GM19099 (cell line): ENCODE measurements at regions not wholly inside any gene's neighbourhood (a gene's known extent, or its start where the extent isn't known, plus 50 kb on each side); places are given as distances from the start of the nearest gene placed in this dataset.

Source experiments
- POLR2A ChIP-seq: IDR thresholded peaks from 3 replicates; pipeline ENCODE4 v1.6.1; 2011; ENCODE audit warnings: low read depth; ENCODE audit not compliant: insufficient read length; ENCODE audit errors: extremely low read depth

DNA sequence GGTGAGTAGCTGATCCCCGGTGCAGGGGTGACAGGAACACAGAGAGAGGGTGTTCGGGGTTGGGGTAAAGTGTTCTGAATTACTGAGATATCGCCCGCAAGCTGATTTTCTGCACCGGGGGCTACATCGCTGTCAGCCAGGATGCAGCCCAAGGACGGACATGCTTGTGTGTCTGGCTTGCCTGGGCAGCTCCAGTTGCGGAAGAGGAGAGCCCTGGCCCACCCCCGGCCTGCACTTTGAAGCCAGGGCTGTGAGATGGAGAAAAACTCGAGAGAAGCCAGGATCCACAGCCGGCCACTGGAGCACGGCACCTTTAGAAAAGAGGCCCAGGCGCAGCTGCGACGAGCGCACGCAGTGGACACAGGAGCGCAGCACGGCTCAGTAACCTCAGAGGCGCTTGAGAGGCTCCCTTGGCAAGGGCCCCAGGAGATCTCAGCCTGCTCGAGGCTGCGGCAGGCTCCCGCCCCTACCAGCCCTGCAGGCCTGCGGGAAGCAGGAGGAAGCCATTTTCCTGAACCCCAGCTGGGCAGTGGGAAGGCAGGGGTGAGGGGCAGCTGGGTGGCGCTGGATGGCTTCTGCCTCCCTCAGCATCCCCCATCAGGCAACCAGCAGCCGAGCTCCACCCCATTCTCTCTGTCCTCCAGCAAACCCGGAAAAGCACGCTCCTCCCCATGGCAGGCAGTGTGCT lies 59.2 kb downstream of the C9orf50 start:
- no peak for TF ChIP-seq POLR2A

DNA sequence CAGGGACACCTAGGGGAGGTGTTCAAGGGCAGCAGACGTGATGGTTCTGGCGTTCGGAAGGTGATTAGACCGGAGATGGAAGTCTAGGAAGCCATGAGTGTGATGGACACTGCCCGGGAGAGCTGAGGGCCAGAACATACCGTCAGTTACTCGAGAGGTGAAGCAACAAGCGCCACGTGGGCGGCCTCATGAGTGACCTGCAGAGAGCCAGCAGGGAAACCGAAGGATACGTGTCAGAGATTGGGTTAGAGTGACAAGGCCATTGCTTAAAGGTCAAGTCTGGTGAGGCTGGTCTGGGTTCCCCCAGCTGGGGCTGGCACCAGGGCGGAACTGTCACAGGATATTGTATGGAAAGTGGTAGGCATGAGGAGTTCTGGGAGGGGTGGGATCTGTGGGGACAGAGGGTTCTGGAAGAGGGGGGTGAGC lies 60.0 kb downstream of the C9orf50 start:
- TF ChIP-seq POLR2A: no peak

DNA sequence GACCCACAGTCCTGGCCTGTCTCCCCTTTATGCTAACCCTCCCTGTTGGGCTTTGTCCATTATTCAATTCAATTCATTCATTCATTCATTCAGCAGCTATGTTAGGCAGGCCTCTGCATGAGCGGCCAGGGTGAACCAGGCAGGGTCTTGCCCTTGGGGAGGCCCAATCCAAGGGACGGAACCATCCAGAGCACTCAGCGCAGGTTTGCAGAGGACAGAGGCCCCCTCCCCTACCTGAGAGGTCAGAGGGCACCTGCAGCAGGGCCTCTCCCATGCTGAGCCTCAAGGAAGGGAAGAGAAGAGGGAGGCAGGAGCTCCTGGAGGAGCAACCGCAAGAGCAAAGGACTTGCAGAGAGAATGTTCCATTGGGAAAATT lies 61.4 kb downstream of the C9orf50 start:
- TF ChIP-seq POLR2A: no peak

DNA sequence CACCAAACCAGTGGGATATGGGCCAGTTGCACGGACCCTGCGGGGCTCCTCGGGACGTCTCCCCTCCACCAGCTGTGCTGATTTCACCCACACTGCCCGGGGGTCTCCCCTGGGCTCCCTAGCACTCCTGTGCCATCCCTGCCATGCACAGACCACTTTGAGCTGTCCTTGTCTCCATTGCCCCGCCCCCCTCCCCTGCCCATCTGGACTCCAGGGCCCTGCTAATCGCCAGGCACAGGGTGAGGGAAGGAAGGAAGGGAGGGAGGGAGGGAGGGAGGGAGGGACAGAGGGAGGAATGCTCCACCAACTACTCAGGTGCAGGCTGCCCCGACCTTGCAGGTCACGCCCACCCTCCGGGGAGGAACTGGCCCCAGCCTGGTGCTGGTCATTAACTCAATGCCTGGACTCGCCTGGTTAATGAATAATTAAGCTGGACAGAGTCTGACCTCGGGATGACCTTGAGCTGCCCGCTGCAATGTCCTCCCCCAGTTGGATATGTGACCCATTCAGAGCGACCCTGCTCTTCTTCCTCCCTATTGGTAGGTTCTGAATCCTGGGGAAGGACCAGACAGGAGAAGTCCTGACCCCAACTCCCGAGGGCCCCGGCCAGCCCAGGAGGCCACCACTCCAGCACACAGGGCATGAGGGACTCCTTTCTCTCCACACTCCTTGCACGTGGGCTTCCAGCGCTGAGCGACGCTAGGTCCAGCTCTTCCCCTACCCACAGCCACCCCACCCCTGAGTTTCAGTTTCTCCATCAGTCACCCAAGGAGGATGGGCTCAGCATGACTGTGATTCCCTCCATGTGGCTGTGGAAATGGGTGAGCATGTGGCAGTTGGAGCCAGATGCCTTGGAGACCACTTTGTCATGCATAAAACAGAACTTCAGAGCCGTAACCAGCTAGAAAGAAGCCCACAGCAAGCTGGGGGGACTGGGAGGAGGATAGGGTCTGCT lies 62.1 kb downstream of the C9orf50 start:
- TF ChIP-seq POLR2A: no peak

DNA sequence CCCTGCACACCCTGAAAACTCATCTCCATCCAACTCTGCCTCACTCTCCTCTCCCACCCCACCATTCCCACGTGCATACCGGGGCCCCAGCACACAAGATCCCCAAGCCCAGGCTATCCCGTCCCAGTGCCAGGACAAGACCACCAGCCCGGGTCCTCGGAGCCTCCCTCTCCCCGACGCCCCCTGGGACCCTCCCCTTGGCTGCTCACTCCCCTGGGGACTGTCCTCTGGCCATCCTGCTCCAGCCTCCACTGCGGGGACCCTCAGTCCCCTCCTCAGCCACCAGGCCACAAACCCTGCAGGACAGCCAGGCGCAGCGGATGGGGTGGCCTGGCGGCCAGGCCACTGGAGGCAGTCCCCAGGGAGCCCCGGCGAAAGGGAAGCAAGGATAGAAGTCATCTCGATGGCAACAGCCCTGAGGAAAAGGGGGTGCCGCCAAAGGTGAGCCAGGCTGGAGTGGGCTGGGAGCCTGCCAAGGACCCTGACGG lies 62.8 kb downstream of the C9orf50 start:
- no peak for TF ChIP-seq POLR2A

DNA sequence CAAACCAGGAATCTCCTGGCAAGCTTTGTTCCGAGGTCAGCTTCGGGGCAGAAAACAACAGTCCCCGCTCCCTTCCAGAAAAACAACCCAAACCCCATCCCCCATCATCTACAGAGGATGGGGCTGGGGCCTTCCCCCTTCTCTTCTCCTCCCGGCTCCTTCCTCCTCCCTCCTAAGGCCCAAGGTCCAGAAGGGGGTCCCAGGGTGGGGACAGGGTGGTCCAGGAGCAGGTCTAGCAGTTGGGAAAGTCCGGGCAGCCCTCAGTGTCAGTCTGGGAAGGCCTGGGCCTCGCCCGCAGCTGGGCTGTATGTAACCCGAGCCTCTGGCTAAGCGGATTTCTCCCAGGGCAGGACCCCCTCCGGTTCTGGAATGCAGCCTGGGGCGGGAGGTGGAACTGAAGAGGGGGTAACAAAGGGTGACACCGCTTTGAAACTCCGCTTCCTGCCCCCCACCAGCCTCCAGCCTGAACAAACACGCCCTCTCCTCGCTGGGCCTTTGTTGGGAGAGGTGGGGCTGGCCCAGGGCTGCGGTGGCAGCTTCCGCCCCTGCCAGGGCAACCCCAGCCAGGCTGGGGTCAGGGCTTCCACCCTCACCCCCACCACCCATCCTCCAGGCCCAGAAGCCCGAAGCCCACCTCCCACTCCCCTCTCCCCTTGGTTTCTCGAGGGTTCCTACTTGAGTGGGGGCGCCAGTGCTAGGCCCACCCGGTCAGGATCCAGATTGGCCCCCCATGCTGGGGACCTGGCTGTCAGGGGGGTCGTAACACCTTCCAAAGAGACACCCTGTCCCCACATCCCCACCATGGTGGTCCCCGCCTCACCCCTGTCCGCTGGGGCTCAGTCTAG lies 63.5 kb downstream of the C9orf50 start:
- TF ChIP-seq POLR2A: no peak

DNA sequence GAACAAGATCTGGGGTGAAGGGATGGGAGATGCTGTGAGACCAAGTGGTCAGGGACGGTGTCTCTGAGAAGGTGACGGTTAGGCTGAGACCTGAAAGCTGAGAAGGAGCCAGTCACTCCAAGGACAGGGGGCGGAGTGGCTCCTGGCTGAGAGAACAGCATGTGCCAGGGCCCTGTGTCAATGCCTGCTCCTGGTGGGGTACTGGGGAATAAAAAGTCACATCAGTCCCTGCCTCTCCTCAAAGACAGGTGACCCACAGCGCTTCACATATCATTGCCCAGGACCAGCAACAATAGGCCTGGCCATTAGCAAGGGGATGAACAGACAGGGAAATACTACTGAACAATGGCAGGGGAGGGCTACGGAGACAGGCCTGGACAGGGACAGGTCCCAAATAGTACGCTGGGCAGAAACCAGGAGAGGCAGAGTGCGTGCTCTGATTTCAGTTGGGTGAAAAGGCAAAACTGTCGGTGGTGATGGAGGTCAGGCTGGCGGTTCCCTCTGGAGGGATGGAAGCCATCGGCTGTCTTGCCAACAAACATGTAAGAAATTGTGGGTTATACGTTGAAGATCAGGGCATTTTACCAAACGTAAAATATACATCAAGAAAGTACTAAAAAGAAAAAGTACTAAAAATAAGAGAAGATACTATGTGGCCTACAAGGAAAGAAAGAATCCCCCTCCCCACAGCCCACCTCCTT lies 64.3 kb downstream of the C9orf50 start:
- no peak for TF ChIP-seq POLR2A

DNA sequence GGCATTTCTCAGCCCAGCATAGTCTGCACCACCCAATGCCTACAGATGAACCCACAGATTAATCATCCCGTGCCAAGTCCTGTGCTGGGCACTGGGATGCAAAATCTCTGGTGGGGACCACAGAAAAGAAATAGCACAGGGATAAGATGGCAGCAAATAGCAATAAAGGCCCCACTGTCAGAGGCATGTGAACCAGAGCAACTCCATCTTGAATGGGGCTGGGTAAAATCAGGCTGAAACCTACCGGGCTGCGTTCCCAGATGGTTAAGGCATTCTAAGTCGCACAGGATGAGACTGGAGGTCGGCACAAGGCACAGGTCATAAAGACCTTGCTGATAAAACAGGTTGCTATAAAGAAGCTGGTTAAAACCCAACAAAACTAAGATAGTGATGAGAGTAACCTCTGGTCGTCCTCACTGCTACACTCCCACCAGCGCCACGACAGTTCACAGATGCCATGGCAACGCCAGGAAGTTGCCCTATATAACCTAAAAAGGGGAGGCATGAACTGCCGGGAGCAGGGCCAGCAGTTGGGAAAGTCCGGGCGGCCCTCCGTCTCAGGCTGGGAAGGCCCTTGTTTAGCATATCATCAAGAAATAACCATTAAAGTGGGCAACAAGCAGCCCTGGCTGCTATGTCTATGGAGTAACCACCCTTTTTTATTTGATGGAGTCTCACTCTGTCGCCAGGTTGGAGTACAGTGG lies 65.2 kb downstream of the C9orf50 start:
- TF ChIP-seq POLR2A: no peak

DNA sequence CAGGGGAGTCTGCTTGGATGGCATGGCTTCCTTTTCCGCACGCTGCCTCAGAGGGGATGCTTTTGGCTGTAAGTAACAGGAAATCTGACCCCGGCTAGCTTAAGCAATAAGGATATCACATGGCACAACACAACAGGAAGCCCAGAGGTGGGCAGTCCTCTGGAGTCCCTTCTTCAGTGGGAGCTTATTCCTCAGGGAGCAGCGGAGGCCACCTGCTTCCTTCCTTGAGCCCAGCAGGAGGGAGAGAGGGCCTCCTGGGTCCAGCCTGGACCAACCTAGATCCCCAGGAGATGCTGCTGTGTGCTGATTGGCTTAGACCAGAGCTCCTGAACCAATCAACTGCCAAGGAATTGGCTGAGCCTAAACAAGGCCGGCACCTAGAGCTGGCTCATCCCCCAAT lies 66.3 kb downstream of the C9orf50 start:
- TF ChIP-seq POLR2A: no peak

DNA sequence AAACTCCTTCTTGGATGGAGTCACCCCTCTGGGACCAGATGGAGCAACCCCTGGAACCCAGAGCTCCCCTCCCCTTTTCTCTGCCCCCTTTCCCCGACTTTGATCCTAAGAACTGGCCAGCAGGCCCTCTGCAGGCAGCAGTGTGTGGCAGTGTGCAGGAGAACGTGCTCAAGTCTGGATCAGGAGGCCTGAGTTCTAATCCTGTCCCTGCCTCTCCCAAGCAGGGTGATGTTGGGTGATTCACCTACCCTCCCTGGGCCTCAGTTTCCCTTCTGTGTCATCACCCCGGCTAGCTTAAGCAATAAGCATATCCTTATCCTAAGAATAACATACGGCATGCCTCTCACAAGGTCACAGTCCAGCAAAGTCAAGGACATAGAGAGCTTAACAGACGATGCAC lies 67.6 kb downstream of the C9orf50 start:
- TF ChIP-seq POLR2A: no peak

DNA sequence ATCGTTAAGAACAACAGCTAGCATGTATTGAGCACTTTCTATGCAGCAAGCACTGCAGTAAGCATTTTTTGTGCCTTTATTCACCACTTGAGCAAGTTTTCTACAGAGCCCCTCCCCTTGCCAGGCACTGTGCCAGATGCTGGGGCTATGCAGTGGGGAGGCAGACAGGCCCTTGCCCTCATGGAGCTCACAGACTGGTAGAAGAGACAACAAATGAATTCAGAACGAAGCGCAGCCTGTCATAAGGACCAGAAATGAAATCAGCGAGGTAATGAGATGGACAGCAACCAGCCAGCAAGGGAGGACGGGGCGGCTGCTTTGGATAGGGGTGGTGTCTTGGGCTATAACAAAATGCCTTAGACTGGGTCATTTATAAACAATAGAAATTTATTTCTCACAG lies 68.8 kb downstream of the C9orf50 start:
- TF ChIP-seq POLR2A: no peak

DNA sequence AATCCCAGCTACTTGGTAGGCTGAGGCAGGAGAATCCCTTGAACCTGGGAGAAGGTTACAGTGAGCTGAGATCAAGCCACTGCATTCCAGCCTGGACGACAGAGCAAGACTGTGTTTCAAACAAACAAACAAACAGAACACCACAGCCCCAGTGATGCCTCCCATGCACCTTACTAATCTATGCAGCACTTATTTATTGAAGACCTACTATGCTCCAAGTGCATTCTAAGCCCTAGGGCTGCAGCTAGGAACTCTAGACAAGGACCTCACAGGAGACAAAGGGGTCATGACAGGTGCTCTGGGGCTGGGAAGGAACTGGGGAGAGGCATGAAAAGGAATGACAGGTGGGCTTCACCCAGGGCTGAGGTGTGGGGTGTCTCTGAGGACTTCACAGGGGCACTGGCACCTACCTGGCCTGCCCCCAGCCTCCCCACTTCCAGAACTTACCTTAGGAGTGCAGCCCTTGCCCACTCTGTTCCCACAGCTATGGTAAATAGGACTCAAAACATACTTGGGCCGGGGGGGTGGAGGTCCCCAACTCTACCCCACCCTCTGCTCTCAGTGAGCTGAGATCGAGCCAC lies 69.4 kb downstream of the C9orf50 start:
- TF ChIP-seq POLR2A: no peak

DNA sequence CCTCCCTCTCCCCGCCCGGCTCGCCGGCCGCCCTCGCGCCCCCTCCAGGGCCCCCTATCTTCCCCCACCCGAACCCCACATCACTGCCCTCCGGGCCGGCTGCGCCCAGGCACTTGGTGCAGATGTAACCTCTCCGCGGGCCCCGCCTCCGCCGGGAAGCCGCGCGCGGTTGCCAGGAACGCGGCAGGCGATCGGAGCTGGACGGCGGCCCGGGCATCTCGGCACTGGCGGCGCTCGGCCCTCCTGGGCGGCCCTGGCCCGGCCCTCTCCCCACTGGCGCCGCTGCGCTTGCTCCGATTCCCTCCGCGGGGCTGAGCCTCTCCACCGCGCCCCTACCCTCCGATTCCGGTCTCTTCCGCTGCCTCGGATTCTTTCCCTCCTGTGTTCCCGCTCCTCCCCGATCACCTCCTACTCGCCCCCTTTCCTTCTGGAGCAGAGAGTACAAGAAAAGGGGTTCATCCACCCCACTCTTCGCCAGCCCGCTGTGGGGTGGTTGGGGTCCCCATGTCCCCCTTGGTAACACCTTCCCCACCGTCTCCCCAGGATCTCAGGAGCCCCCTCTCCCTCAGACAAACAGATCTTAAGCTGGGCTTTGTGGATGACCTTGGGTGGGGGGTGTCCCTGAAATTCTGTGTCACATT lies 70.6 kb downstream of the C9orf50 start:
- TF ChIP-seq POLR2A: no peak
